ENCODE measurements at regions not wholly inside any gene's neighbourhood (a gene's known extent, or its start where the extent isn't known, plus 50 kb on each side); places are given as distances from the start of the nearest gene placed in this dataset.

DNA sequence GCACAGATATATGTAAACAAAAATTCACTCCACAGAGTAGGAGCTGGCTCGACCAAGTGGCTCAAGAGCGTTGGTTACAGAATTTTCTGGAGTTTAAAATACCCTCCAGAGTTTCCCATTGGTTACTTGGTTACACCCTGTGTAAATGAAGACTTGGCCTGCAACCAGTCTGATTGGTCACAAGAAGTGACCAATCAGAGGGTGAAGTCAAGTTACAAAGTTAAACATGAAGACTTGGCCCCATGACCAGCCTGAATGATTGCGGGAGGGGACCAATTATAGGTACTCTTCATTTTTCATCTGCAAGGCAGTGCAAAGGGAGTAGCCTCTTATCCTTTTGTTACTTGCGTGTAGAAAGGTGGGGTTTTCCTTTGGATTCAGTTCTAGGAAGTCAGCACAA is 121.3 kb upstream of the SALL1 start:
- no peak overlapping the region for H3K27ac Mint-ChIP-seq
- TF ChIP-seq, protein P1, sequence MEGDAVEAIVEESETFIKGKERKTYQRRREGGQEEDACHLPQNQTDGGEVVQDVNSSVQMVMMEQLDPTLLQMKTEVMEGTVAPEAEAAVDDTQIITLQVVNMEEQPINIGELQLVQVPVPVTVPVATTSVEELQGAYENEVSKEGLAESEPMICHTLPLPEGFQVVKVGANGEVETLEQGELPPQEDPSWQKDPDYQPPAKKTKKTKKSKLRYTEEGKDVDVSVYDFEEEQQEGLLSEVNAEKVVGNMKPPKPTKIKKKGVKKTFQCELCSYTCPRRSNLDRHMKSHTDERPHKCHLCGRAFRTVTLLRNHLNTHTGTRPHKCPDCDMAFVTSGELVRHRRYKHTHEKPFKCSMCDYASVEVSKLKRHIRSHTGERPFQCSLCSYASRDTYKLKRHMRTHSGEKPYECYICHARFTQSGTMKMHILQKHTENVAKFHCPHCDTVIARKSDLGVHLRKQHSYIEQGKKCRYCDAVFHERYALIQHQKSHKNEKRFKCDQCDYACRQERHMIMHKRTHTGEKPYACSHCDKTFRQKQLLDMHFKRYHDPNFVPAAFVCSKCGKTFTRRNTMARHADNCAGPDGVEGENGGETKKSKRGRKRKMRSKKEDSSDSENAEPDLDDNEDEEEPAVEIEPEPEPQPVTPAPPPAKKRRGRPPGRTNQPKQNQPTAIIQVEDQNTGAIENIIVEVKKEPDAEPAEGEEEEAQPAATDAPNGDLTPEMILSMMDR (IDR thresholded peaks at IDR 0.05): no peak
- H3K27me3 Mint-ChIP-seq (ENCODE audit: insufficient read depth): peaks cover 8% of the 10 kb centered on the region
- no peaks in the 10 kb centered on the region for H3K4me1 Mint-ChIP-seq (ENCODE audit: low read depth)
- no peak for DNase-seq
- H3K9me3 Mint-ChIP-seq: no peaks in the 10 kb centered on the region; the same call in 1 of the 2 replicates
- no peaks in the 10 kb centered on the region for H3K36me3 Mint-ChIP-seq (ENCODE audit: low read depth)
- H3K4me3 Mint-ChIP-seq: no peak overlapping the region

DNA sequence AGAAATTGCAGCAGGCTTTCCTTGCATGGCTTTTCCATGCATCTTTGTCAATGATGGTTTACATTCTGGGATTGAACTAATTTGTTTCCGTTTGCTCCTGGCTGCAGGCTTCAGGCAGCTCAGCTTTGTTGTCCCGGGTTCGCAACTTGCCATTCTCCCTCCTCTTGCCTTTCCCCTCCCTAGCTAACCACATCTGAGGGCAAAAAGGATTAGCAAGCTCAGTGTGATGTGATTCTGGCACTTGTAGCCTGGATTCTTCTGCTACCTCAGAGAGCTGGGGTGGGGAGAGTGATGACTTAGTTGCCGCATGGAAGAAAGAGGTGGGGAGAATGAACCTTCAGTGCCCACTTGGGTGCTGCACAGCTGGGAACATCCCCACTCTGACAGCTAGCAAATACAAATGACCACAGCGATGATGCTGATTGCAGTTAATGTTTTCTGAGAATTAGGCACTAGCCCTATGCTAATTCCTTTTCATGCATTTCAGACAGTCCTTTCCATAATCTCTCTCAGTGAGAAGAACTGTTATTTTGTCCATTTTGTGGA is 120.2 kb upstream of the SALL1 start:
- no peak overlapping the region for H3K27ac Mint-ChIP-seq
- H3K4me3 Mint-ChIP-seq: no peak overlapping the region
- H3K4me1 Mint-ChIP-seq (ENCODE audit: low read depth): no peaks in the 10 kb centered on the region
- no peaks in the 10 kb centered on the region; the same call in 1 of the 2 replicates for H3K9me3 Mint-ChIP-seq
- DNase-seq: no peak
- peaks cover 11% of the 10 kb centered on the region for H3K27me3 Mint-ChIP-seq (ENCODE audit: insufficient read depth)
- TF ChIP-seq, protein P1 (IDR thresholded peaks at IDR 0.05): no peak
- no peaks in the 10 kb centered on the region for H3K36me3 Mint-ChIP-seq (ENCODE audit: low read depth)

DNA sequence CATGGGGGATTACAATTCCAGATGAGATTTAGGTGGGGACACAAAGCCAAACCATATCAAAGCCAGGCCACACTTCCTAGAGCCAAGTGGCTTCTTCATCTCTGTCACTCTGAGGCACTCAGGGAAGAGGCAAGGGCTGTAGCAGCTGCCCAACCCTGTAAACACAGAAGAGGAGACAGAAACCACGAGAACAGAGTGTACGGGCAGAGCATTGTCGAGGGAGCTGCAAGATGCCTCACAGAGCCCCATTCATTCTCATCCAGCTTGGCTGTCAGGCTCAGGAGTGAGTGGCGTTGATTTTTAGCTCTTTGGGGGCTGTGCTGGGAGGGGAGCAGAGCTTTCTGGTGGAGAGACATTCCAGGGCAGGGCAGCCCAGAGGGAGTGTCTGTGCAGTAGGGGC is 117.2 kb upstream of the SALL1 start:
- Mint-ChIP-seq H3K27me3 (ENCODE audit: insufficient read depth) (peaks cover 9% of the 10 kb centered on the region), H3K4me1 (ENCODE audit: low read depth) (no peaks in the 10 kb centered on the region), H3K4me3 (no peak overlapping the region), H3K9me3 (no peaks in the 10 kb centered on the region; the same call in 1 of the 2 replicates), H3K36me3 (ENCODE audit: low read depth) (no peaks in the 10 kb centered on the region), H3K27ac (no peak overlapping the region)
- no peak for DNase-seq
- TF ChIP-seq, protein P1 (IDR thresholded peaks at IDR 0.05): no peak

DNA sequence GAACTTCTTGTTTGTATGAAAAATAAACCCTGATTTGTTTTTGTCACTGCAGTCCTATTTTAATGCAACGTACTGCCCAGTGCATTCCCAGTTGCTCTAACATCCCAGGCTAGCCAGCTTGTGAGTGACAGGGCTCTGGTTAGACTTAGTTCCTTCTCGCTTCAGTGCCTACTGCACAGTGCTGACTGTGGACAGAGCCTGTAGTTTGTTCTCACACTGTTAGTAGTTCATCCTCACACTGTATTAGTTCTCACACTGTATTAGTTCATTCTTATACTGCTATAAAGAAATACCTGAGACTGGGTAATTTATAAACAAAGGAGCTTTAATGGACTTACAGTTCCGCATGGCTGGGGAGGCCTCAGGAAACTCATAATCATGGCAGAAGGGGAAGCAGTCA is 116.6 kb upstream of the SALL1 start:
- TF ChIP-seq, protein P1 (IDR thresholded peaks at IDR 0.05): no peak
- Mint-ChIP-seq H3K9me3 (no peaks in the 10 kb centered on the region; the same call in 1 of the 2 replicates), H3K27ac (no peak overlapping the region), H3K4me3 (no peak overlapping the region), H3K27me3 (ENCODE audit: insufficient read depth) (peaks cover 9% of the 10 kb centered on the region), H3K4me1 (ENCODE audit: low read depth) (no peaks in the 10 kb centered on the region), H3K36me3 (ENCODE audit: low read depth) (no peaks in the 10 kb centered on the region)
- no peak for DNase-seq

DNA sequence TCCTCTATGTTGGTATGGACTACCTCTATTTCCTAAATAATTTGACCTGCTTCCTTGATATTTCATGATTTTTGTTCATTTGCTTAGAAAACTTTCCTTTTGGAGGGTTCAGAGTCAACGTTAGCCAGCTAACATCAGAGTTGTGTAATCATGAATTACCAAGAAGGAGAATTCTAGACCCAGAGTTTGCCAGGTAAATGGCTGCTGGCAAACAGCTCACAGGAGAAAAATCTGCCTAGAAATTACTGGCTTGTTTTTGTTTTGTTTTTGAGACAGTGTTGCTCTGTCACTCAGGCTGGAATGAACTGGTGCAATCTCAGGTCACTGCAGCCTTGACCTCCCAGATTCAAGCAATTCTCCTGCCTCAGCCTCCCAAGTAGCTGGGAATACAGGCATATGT is 111.4 kb upstream of the SALL1 start:
- TF ChIP-seq, protein P1 (IDR thresholded peaks at IDR 0.05): no peak
- peaks cover 4% of the 10 kb centered on the region; the same call in 1 of the 2 replicates for H3K9me3 Mint-ChIP-seq
- peaks cover 7% of the 10 kb centered on the region for H3K27me3 Mint-ChIP-seq (ENCODE audit: insufficient read depth)
- no peak overlapping the region for H3K27ac Mint-ChIP-seq
- H3K36me3 Mint-ChIP-seq (ENCODE audit: low read depth): no peaks in the 10 kb centered on the region
- H3K4me3 Mint-ChIP-seq: no peak overlapping the region
- DNase-seq: no peak
- H3K4me1 Mint-ChIP-seq (ENCODE audit: low read depth): no peaks in the 10 kb centered on the region

DNA sequence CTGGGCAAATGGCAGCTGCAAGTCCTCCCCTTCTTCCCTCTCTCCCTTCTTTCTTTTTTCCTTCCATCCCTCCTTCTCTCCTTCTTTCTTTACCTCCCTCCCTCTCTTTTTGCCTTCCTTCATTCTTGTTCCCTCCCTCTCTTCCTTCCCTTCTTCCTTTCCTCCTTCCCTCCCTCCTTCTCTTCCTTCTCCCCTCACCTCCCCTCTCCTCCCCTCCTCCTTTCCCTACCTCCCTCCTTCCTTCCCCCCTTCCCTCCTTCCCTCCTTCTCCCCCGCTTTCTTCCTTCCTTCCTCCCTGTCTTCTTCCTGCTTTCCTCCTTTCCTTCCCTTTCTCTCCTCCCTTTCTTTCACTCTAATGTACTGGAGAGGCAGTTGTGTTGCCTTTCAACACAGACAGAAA is 110.8 kb upstream of the SALL1 start:
- Mint-ChIP-seq H3K9me3 (peaks cover 4% of the 10 kb centered on the region; the same call in 1 of the 2 replicates), H3K4me1 (ENCODE audit: low read depth) (no peaks in the 10 kb centered on the region), H3K27ac (no peak overlapping the region), H3K36me3 (ENCODE audit: low read depth) (no peaks in the 10 kb centered on the region), H3K4me3 (no peak overlapping the region), H3K27me3 (ENCODE audit: insufficient read depth) (peaks cover 7% of the 10 kb centered on the region)
- TF ChIP-seq, protein P1 (IDR thresholded peaks at IDR 0.05): no peak
- DNase-seq: no peak

All from HFFc6 (cell line).